HG03025 (cell line): ENCODE measurements at regions not wholly inside any gene's neighbourhood (a gene's known extent, or its start where the extent isn't known, plus 50 kb on each side); places are given as distances from the start of the nearest gene placed in this dataset.

Experiments used
- ATAC-seq: cut with Tn5 transposase; IDR thresholded peaks from one replicate; pipeline ENCODE4 v1.9.1; 2021; ENCODE audit warnings: mild to moderate bottlenecking, moderate library complexity; ENCODE audit not compliant: unreplicated experiment, low FRiP score

- no peak for ATAC-seq
Measured at GRCh38 chr2:16169381-16169960, 229.1 kb downstream of the MYCN start.

GRCh38 chr2:16168506-16169264 lies 228.3 kb downstream of the MYCN start:
- no peak for ATAC-seq

- ATAC-seq = no peak
Measured at GRCh38 chr2:16167870-16168426, 227.6 kb downstream of the MYCN start.

GRCh38 chr2:16167451-16167861 lies 227.1 kb downstream of the MYCN start:
- no peak for ATAC-seq

GRCh38 chr2:16166327-16166981 lies 226.1 kb downstream of the MYCN start:
- ATAC-seq = no peak

- no peak for ATAC-seq
Measured at GRCh38 chr2:16165518-16166326, 225.4 kb downstream of the MYCN start.

GRCh38 chr2:16162491-16163040 lies 222.2 kb downstream of the MYCN start:
- no peak for ATAC-seq

GRCh38 chr2:16161768-16162490 lies 221.6 kb downstream of the MYCN start:
- no peak for ATAC-seq

GRCh38 chr2:16161085-16161565 lies 220.8 kb downstream of the MYCN start:
- no peak for ATAC-seq

GRCh38 chr2:16160281-16161084 lies 220.1 kb downstream of the MYCN start:
- ATAC-seq = no peak

- no peak for ATAC-seq
Measured at GRCh38 chr2:16156411-16156810, 216.1 kb downstream of the MYCN start.

GRCh38 chr2:16155766-16156165 lies 215.4 kb downstream of the MYCN start:
- no peak for ATAC-seq

GRCh38 chr2:16155366-16155765 lies 215.0 kb downstream of the MYCN start:
- ATAC-seq = no peak

GRCh38 chr2:16154501-16155280 lies 214.3 kb downstream of the MYCN start:
- no peak for ATAC-seq

- ATAC-seq = no peak
Measured at GRCh38 chr2:16154061-16154460, 213.7 kb downstream of the MYCN start.

- no peak for ATAC-seq
Measured at GRCh38 chr2:16153754-16154035, 213.3 kb downstream of the MYCN start.

- ATAC-seq = no peak
Measured at GRCh38 chr2:16152928-16153753, 212.8 kb downstream of the MYCN start.
